ENCODE measurements at regions not wholly inside any gene's neighbourhood (a gene's known extent, or its start where the extent isn't known, plus 50 kb on each side); places are given as distances from the start of the nearest gene placed in this dataset.
"Not testable (repeated sequence)": the region's sequence is repeated elsewhere in the genome, so short reads cannot be mapped to it uniquely, and the experiment has no call there.

DNA sequence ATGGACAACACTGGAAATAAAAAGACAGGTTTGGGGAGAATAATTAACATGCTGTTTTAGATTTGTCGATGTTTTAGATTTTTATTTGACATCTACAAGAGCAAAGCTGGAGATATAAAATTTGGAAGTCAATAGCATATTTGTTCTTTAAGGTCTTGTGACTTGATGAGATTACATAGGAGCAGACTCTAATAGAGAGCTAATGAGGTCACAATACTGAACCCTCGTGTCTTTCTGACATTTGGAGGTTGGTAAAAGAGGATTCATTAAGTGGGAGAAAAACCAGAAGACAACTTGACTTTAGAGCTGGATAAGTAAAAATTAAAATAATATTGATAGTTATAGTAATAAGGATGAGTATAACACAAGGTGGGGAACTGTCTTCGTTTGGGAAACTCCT lies 322.7 kb upstream of the SEMA6A start:
- in situ Hi-C loops (cut with MboI; ENCODE audit: low sequenced_read_pairs): no loop called here

DNA sequence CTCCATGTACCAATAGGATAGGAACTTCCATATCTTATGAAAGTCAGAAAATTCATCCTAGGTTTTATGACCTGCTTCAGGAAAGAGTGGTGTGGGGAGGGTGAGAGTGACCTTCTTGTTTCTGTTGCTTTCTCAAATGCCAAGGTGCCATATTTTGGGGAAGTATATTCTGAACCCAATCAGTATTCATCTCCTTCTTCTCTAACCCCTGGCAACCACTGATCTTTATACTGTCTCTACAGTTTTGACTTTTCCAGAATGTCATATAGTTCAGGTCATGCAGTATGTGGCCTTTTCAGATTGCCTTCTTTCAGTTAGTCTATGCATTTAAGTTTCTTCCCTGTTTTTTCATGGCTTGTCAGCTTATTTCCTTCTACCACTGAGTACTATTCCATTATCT lies 321.4 kb upstream of the SEMA6A start:
- in situ Hi-C loops (cut with MboI; ENCODE audit: low sequenced_read_pairs): no loop called here

DNA sequence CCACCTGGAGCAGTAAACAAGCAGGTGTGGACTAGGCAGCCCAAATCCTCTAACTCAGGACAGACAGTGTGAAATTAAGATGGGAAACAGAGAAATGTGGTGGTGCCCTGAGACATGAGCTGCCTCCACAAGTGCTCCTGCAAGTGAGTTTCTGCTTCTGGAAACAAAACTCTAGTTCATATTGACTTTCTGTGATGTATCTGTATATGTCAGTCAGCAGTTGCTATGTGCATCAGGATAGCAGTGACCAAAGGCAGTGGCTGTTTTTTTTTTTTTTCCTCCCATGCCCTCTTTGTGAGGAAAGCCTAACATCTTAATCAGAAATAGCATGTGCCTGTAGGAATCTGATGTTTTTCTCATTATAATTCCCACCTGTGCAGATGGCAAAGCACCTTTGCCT lies 318.4 kb upstream of the SEMA6A start:
- in situ Hi-C loops (cut with MboI; ENCODE audit: low sequenced_read_pairs): no loop called here

DNA sequence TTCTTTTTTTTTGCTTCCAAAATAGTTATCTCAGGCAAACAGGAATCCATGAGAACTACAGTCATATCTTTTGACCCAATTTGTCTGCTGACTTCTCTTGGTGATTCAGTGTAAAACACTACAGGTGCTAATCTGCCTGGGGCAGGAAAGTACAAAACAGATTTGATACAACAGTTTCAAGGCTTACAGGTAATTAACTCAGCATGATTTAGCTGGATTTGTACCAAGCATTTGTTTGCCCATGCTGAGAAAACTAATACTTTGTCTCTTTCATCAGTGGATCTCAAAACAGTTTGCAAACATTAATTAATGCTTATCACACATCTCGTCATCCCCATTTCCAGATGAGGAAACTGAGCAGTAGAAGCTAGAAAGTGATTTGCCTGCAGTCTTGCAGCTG lies 312.5 kb upstream of the SEMA6A start:
- in situ Hi-C loops (cut with MboI; ENCODE audit: low sequenced_read_pairs): no loop called here

DNA sequence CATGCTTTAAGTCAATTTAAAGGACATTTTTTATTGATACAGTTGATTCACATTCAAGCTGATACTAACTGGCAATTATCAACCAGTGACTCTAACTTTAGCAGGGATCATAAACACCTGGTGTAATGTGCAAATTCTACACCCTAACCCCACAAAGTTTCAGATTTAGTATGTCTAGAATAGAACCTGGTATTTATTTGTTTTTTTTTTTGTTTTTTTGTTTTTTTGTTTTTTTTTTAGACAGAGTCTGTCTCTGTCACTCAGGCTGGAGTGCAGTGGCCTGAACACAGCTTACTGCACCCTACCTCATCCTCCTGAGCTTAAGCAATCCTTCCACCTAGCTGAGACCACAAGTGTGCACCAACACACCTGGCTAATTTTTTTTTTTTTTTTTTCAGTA lies 311.2 kb upstream of the SEMA6A start:
- in situ Hi-C loops (cut with MboI; ENCODE audit: low sequenced_read_pairs): no loop called here

DNA sequence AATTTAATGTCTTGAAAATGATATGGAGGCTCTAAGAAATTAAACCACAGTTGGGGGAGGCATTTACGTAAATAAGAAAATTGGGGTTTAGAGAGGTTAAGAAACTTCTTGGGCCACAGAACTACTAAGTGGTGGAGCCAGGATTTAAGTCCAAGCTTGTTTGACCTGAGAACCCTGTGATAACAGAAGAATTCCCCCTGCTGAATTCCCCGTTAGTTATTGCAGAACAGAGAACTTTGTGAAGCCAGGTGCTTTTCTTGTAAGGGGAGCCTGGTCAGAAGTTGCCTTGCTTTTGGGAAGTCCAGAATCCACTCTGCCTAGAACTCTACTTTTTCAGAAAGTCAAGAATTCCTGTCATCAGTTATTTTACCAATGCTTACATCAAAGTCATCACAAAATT lies 309.3 kb upstream of the SEMA6A start:
- in situ Hi-C loops (cut with MboI; ENCODE audit: low sequenced_read_pairs): no loop called here

DNA sequence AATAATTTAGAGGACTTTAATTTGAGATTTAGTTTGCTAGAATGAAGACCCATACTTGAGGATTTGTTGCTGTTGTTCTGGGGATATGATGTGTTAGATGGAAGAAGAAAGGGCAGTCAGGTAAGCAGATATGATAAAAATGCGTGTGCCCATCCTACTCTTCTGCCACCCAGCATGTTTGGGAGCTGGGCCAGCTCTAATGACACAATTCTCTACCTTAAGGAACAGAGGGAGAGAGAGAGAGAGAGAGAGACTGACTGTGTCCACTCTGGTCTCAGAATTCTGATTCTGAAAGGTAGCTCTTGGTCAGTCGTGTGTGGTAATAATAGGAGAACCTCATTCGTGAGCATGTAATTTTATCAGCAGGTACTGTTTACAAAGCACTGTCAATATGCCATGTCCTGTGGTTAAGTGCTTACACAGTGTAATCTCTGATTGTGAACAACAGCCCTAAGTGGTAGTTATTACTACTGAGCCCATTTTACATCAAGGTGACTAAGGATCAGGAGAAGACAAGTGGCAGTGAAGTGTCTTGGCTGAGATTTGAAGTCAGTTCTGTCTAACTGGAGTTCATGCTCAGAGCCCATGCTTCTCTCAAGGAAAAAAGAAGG lies 307.4 kb upstream of the SEMA6A start:
- in situ Hi-C loops (cut with MboI; ENCODE audit: low sequenced_read_pairs): no loop called here

DNA sequence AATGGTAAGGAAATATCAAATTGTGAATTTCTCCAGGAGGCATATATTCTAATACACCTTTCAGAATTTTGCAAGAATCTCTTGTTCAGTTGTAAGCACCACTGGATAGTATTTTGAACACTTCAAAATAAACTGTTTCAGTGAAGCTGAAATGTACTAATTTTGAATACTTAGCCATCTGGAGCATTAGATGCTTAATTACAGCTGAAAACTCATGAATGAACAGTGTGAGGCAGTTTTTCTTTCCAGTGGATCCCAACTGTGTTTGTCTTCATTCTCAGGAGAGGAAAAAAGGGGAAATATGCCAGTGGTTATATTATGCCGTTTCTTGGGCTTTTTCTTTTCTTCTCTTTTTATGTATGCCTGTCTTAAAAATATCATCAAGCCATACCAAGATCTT lies 306.0 kb upstream of the SEMA6A start:
- in situ Hi-C loops (cut with MboI; ENCODE audit: low sequenced_read_pairs): no loop called here

DNA sequence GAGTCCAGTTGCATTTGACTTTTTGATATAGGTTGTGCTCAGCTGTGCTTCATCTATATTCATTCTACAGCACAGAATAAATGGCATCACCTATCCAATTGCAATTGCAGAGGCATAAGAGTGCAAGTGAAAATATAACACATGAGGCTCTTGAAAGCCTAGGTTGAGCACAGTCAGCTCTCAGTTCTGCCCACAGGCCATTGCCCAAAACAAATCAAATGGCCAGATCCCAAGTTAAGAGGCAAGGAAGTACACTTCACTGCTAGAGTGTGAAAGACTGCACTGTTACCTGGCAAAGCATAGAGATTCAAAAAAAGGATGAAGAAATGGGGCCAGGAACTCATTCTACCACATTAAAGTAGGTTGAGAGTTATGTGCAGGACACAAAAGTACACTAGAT lies 305.5 kb upstream of the SEMA6A start:
- in situ Hi-C loops (cut with MboI; ENCODE audit: low sequenced_read_pairs): no loop called here

DNA sequence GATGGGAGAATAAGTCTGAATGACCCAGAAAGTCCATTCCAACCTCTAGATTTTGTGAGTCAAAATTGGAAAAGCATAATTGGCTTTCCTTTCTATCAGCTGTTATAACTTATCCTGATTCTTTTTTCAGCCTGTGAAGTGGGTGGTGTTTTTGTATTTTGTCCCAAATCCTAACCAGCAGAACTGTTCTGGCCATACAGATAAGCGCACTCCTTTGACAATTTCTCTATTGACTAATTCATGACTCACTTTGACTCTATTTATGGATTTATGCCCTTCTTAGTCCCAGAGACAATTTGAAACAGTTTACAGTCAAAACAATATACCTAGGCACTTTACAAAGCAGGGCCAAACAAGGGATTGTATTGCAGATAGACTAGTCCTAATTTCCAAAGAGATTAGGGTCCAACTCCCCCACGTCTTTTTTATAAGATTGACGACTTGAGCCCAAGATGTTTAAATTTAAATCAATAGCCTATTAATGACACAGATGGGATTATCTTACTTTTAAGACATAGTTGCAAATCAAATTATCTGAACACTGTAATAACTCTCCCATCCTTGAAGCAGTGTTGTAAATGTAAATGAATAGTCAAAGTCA lies 301.7 kb upstream of the SEMA6A start:
- in situ Hi-C loops (cut with MboI; ENCODE audit: low sequenced_read_pairs): no loop called here

DNA sequence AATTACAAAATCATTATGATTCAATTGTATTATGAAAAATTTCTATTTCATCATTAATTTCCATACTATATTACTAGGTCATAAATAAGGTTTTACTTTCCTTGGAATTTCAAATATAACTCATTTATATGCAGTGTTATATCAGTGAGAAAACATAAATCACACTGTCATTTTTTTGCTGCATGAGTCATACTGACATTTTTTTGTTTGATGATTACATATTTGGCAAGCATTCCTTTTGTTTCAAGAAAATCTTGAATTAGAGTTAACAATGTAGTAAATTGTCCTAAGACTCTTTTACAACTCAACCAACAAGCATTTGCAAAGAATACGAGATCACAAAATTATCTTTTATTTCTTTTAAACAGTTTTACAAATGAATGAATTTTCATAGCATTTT lies 298.4 kb upstream of the SEMA6A start:
- in situ Hi-C loops (cut with MboI; ENCODE audit: low sequenced_read_pairs): no loop called here

DNA sequence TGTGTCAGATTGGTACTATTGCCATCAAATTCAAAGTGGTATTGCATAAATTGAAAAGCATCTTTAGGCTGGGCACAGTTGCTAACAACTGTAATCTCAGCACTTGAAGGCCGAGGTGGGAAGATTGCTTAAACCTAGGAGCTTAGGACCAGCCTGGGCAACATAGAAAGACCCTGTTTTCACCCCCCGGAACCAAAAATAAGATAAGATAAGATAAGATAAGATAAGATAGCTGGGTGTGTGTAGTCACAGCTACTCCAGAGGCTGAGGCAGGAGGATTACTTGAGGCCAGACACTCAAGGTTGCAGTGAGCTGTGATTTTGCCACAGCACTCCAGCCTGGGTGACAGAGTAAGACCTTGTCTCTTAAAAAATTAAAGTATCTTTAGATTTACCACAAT lies 297.9 kb upstream of the SEMA6A start:
- in situ Hi-C loops (cut with MboI; ENCODE audit: low sequenced_read_pairs): no loop called here

DNA sequence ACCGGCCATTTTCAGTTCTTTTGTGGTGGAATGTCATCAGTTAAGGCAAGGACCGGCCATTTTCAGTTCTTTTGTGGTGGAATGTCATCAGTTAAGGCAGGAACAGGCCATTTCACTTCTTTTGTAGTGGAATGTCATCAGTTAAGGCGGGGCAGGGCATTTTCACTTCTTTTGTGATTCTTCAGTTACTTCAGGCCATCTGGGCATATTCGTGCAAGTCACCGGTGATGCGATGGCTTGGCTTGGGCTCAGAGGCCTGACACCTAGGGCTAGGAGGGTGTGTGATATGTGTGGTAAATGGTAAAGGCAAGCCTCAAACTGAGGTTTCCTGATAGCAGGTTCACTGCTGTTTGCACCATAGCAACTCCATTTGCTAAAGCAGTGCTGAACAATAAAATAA lies 293.2 kb upstream of the SEMA6A start:
- in situ Hi-C loops (cut with MboI; ENCODE audit: low sequenced_read_pairs): not testable (repeated sequence)

DNA sequence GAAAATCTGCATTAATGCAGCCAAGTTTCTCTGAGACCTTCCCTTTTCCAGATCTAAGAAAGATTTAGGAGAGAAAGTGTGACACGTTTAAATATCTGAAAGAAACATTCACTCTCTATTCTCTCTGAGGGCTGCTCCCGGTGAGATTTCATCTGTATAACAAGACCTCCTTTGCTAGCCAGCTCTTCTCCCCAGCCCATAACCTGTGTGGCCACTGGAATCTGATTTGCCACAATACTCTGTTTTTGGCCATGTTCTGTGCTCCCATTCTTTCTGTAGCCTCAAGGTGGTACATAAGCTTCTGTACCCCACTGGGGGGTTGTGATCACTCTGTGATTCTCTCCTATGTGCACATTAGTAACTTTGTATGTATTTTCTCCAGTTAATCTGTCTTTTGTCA lies 291.0 kb upstream of the SEMA6A start:
- in situ Hi-C loops (cut with MboI; ENCODE audit: low sequenced_read_pairs): no loop called here

DNA sequence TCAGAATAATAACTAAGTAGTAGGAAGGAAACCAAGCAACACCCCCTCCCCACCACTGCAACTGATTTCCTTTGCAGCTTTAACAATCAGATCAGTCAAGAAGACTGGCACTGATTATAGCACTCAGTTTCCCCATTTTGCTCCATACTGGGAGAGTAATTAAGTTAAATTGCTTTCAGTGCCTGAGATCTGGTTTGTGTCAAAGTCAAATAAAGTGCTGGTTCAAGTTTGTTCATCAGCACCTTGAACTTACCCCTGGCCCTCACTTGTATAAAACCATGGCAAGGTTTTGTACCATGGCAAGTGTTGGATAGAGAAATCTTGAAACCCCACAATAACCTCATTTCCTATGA lies 290.2 kb upstream of the SEMA6A start:
- in situ Hi-C loops (cut with MboI; ENCODE audit: low sequenced_read_pairs): no loop called here

DNA sequence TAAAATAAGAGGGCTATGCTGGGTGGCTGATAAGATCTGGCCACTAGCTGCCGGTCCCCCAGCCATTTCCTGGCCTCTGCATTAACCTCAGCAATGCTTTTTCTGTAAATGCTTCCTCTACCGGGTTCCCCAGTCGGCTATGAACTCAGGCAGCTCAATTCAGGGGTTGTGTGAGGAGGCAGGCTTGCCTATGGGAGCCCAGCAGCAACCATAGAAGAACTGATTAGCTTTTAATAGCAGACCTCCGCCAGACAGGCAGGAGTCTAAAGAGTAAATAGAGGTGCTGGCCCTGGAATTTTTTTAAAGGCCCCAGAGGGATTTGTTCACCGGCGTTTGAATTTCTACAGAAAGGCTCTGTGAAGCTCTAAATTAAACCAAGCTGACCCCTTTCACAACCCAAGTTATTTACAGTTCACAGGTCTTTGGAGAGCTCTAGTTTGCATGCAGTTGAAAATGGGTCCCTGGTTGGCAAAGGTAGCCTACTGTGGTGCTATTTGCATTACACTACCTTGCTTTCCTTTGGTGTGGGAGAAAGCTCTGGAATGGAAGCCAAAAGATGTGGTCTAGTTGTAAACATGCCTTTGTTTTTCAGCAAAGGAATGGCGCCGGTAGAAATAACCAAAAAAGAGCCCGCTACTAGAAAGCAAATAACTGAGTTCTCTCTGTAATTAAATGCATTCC lies 289.7 kb upstream of the SEMA6A start:
- in situ Hi-C loops (cut with MboI; ENCODE audit: low sequenced_read_pairs): no loop called here

DNA sequence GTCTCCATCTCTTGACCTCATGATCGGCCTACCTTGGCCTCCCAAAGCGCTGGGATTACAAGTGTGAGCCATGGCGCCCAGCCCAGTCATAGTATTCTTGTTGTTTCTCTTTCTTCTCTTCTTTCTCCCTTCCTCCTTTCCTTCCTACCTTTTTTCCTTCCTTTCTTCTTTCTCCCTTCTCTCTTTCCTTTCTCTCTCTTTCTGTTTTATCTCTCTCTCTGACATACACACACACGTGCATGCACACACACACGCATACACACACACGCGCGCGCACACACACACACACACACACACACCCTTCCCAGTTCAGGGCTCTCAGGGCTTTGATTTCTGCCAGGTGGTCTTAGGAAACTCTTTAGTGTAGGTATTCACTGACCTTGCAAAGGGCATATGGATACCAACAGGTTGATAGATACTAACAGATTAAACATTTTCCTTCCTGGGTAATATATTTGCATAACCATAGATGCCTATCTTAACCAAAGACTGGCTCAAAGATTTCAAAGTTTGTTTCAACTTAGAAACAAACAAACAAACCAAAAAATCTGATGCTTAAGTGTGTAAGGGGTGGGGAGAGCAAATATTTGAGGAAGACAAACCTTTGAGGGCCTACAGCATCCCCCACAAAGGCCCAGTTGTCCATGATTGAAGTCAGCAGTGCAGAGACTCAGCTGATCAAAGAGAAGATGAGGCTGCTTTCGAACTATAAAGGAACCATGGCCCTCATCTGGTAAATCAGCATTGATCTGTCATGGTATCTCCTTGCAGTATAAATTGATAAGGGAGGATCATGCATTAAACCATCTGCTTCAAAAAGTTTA lies 288.2 kb upstream of the SEMA6A start:
- in situ Hi-C loops (cut with MboI; ENCODE audit: low sequenced_read_pairs): no loop called here

DNA sequence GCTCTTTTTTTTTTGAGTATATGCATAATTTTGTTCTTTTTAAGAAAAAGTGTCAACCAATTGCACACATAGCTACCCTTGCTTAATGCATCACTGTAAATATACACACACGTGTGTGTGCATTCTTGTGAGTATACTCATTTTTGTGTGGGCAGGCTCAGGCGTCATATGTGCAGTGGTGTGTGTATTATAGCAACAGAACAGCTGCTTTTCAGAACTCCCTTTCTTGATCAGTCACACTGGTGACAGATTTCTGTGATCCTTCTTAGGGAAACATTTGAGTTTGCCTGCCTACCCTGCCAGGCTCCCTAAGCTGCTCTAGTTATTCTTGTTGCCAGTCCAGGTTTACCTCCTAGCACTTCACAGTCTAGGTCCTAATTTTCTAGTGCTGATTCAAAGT lies 287.0 kb upstream of the SEMA6A start:
- in situ Hi-C loops (cut with MboI; ENCODE audit: low sequenced_read_pairs): no loop called here

DNA sequence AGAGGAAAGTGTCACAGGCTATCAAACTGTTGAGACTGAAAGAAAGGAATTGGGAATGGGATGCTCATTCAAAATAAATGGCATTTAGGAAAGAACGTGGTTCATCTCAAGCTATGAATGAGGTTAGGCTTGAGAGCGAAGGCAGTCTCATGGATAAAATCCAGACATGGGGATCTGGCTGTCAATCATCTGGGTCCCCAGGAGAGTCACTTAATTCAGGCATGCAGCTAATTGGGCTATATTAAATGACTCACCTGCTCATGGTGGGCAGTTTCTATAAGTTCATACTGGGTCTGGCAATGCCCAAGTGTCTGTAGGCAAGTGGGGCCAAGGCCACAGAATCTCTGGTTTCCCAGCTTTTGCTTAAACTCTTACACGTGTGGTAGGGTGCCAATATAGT lies 286.5 kb upstream of the SEMA6A start:
- in situ Hi-C loops (cut with MboI; ENCODE audit: low sequenced_read_pairs): no loop called here

DNA sequence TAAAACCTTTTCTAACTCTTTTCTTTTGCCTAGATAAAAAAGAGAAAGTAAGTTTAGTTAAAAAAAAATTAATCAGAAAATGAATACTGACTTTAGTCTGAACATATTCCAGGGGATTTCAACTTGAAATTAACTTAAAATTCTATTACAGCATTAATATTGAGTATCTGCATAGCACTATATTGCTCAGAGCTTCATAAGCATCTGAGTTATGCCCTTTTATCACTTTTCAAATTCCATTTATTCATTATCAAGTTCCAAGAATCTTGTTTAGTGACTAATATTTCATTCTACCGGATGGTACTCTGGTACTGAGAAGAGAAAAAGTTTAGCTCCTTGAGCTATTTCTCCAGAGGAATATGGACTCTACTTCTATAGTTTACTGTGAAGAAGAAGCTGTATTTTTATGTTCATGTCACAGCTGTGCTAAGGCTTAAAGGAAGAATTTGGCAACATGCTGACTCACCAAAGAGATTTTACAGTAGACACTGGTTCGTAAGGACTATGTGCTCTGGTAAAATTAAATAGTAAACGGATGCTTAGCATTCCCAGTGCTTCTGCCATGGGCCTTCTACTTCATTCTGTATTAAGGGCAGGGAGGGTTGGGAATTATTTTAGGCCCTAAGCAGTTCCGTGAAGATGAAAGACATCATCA lies 285.2 kb upstream of the SEMA6A start:
- in situ Hi-C loops (cut with MboI; ENCODE audit: low sequenced_read_pairs): no loop called here

DNA sequence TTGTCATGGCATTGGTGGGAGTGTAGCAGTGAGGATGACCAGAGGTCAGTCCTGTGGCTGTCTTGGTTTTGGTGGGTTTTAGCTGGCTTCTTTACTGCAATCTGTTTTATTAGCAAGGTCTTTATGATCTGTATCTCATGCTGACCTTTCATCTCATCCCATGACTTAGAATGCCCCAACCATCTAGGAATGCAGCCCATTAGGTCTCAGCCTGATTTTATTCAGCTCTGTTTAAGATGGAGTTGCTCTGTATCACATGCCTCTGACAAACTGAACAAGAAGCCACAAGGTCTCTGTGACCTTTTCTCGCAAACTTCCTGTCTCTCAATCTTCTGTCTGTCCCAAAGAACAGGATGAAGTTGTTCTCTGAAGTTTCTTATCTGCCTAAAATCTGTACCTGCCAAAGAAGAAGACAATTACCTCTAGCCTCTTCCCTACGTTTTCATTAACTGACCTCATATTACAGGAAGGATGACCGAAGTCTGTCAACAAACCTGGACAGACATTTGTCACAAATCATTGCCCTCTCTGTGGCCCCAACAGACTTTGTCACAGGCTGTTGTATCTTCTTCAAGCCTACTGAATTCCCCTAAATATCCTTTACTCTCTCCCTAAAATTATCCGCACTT lies 284.2 kb upstream of the SEMA6A start:
- in situ Hi-C loops (cut with MboI; ENCODE audit: low sequenced_read_pairs): no loop called here

Data from HL-60/S4 (cell line).